GM10248 (cell line): ENCODE measurements at regions not wholly inside any gene's neighbourhood (a gene's known extent, or its start where the extent isn't known, plus 50 kb on each side); places are given as distances from the start of the nearest gene placed in this dataset.

Source experiments
- CTCF ChIA-PET: fragments of 300-600 bp; sonication (Branson Sonifier 250); formaldehyde crosslinking; extraction: SDS; loops from one replicate; lab custom pipeline; 2021; ENCODE audit warnings: antibody characterized with exemption; lab: Yijun Ruan, JAX
- POLR2A ChIA-PET: fragments of 350-650 bp; sonication (Branson Sonifier 250); formaldehyde crosslinking; extraction: SDS; loops from one replicate; lab custom pipeline; 2020; ENCODE audit warnings: antibody characterized with exemption; lab: Yijun Ruan, JAX
- DNase-seq: peaks from one replicate; pipeline ENCODE4 v3.0.0; 2012; ENCODE audit errors: extremely low spot score
- TF ChIP-seq, protein P1 (sequence below): IDR thresholded peaks from 2 replicates; pipeline ENCODE4 v1.5.1; 2012; ENCODE audit warnings: mild to moderate bottlenecking, low read depth; ENCODE audit errors: extremely low read depth, missing control alignments, control extremely low read depth

- CTCF ChIA-PET, result interaction anchor here (1.0 to 5.3 kb wide), 5 partner anchors 10 to 116 kb away, joined by 3 to 184 read pairs (median 4); no protein-coding TSS in a partner anchor
- DNase-seq, result no peak
- POLR2A ChIA-PET, result no interaction called here
- TF ChIP-seq, protein P1, sequence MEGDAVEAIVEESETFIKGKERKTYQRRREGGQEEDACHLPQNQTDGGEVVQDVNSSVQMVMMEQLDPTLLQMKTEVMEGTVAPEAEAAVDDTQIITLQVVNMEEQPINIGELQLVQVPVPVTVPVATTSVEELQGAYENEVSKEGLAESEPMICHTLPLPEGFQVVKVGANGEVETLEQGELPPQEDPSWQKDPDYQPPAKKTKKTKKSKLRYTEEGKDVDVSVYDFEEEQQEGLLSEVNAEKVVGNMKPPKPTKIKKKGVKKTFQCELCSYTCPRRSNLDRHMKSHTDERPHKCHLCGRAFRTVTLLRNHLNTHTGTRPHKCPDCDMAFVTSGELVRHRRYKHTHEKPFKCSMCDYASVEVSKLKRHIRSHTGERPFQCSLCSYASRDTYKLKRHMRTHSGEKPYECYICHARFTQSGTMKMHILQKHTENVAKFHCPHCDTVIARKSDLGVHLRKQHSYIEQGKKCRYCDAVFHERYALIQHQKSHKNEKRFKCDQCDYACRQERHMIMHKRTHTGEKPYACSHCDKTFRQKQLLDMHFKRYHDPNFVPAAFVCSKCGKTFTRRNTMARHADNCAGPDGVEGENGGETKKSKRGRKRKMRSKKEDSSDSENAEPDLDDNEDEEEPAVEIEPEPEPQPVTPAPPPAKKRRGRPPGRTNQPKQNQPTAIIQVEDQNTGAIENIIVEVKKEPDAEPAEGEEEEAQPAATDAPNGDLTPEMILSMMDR, result no peak
Measured at GRCh38 chr1:214213136-214213535, 67.8 kb upstream of the SMYD2 start.

DNA sequence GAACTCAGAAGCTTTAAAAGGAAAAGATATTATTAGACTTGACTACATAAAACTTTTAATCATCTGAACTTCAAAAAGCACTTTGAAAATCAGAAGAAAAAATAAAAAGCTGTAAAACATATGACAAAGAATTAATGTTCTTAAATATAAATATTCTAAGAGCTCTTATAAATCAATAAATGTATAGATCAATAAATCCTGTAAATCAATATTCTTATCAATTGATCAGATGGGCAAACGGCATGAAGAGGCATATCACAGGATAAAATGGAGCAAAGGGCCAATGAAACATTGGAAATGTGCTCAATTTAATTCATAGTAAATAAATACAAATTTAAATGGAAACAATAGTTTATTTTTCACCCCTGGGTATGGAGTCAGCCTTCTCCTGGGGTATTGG is 66.1 kb upstream of the SMYD2 start:
- ChIA-PET CTCF (interaction anchor here (0.7 to 5.3 kb wide), 19 partner anchors 9 to 1312 kb away, joined by 3 to 184 read pairs (median 5); no protein-coding TSS in a partner anchor), POLR2A (no interaction called here)
- no peak for DNase-seq
- TF ChIP-seq, protein P1, result no peak

GRCh38 chr1:214215583-214215982 is 65.4 kb upstream of the SMYD2 start:
- TF ChIP-seq, protein P1, result no peak
- ChIA-PET POLR2A (no interaction called here), CTCF (interaction anchor here (2.5 to 5.3 kb wide), 2 partner anchors 45 to 113 kb away, joined by 13 to 184 read pairs; no protein-coding TSS in a partner anchor)
- no peak for DNase-seq

- ChIA-PET CTCF (interaction anchor here (2.5 to 5.3 kb wide), 2 partner anchors 45 to 113 kb away, joined by 13 to 184 read pairs; no protein-coding TSS in a partner anchor), POLR2A (no interaction called here)
- DNase-seq, result no peak
- TF ChIP-seq, protein P1, result no peak
Measured at GRCh38 chr1:214216021-214216420, 64.9 kb upstream of the SMYD2 start.

DNA sequence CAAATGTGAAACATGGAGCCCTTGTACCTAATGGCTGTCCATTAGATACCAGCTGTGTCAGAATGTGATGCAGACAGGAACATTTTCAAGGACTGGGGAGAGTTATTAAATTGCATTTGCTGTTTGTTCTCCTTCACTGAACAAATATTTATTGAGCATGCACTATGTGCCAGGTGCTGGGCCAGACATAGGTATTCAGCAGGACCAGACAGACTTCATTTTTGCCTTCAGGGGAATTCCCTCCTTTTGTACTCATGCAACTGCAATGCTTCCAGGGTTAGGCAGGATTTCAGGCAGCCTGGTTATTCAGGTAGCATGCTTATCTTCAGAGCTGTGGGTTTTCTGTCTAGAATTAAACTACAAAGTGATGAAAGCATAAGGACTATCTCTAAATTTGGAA is 64.2 kb upstream of the SMYD2 start:
- TF ChIP-seq, protein P1, result no peak
- POLR2A ChIA-PET, result interaction anchor here (0.8 kb wide), 1 partner anchor 109 kb away, joined by 8 read pairs; no protein-coding TSS in a partner anchor
- DNase-seq, result no peak
- CTCF ChIA-PET, result interaction anchor here (1.4 kb wide), 1 partner anchor 117 kb away, joined by 4 read pairs; no protein-coding TSS in a partner anchor

DNA sequence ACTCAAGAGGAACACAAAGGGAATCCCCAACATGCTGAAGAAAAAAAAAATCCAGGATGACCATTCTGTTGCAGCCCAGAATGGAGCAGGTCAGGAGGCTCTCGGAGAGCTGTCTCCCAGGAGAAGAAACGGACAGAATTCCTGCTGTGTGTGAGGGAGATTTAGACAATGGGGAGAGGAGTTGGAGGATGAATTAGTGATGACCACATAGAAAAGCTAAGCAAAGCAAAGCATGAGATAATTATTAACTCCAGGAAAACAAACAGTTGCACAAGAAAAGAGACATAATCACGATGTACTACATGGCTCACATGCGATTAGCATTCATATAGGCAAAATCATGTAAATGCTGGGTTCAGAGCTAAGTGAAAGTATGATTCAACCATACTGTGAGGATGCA is 61.1 kb upstream of the SMYD2 start:
- ChIA-PET CTCF (interaction anchor here (1.8 kb wide), 1 partner anchor 112 kb away, joined by 6 read pairs; no protein-coding TSS in a partner anchor), POLR2A (no interaction called here)
- DNase-seq, result no peak
- TF ChIP-seq, protein P1, result no peak
